ENCODE measurements at regions not wholly inside any gene's neighbourhood (a gene's known extent, or its start where the extent isn't known, plus 50 kb on each side); places are given as distances from the start of the nearest gene placed in this dataset.

DNA sequence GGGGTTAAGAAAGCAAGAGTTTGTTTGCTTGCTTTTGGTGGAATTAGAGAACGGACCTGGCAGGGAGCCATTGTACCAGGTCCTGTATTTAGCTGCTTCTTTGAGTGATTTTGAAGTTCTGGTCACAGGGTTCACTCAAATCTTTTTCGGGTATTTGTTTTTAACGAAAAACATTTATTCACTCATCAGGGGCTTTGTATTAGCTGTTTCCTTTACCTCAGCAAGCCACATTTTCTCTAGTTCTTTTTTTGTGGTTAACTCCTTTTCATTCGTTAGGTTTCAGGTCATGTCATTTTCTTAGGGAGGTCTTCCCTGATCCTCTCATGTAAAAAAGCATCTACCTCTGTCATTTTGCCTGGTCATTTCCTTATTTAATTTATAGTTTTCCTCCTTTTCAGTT, 1502.2 kb downstream of the GRIK2 start:
- TF ChIP-seq RAD21 (IDR thresholded peaks at IDR 0.05; ENCODE audit: low read depth) (no peak), TEAD4 (IDR thresholded peaks at IDR 0.05) (no peak), EGR1 (IDR thresholded peaks at IDR 0.05) (no peak), FOXM1 (IDR thresholded peaks at IDR 0.05; ENCODE audit: borderline replicate concordance, low read depth) (no peak), NFIC (IDR thresholded peaks at IDR 0.05) (no peak), TAF1 (IDR thresholded peaks at IDR 0.05; ENCODE audit: low read depth) (no peak), ZBTB7A (IDR thresholded peaks at IDR 0.05; ENCODE audit: low read depth) (no peak), CREB1 (IDR thresholded peaks at IDR 0.05; ENCODE audit: low read depth) (no peak), EP300 (IDR thresholded peaks at IDR 0.05; ENCODE audit: borderline replicate concordance) (no peak), CEBPB (IDR thresholded peaks at IDR 0.05) (no peak), YY1 (IDR thresholded peaks at IDR 0.05; ENCODE audit: low read depth) (no peak), TCF12 (IDR thresholded peaks at IDR 0.05; ENCODE audit: low read depth) (no peak)
- TF ChIP-seq, protein P1, sequence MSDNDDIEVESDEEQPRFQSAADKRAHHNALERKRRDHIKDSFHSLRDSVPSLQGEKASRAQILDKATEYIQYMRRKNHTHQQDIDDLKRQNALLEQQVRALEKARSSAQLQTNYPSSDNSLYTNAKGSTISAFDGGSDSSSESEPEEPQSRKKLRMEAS (IDR thresholded peaks at IDR 0.05) = no peak
- TF ChIP-seq, protein P2, sequence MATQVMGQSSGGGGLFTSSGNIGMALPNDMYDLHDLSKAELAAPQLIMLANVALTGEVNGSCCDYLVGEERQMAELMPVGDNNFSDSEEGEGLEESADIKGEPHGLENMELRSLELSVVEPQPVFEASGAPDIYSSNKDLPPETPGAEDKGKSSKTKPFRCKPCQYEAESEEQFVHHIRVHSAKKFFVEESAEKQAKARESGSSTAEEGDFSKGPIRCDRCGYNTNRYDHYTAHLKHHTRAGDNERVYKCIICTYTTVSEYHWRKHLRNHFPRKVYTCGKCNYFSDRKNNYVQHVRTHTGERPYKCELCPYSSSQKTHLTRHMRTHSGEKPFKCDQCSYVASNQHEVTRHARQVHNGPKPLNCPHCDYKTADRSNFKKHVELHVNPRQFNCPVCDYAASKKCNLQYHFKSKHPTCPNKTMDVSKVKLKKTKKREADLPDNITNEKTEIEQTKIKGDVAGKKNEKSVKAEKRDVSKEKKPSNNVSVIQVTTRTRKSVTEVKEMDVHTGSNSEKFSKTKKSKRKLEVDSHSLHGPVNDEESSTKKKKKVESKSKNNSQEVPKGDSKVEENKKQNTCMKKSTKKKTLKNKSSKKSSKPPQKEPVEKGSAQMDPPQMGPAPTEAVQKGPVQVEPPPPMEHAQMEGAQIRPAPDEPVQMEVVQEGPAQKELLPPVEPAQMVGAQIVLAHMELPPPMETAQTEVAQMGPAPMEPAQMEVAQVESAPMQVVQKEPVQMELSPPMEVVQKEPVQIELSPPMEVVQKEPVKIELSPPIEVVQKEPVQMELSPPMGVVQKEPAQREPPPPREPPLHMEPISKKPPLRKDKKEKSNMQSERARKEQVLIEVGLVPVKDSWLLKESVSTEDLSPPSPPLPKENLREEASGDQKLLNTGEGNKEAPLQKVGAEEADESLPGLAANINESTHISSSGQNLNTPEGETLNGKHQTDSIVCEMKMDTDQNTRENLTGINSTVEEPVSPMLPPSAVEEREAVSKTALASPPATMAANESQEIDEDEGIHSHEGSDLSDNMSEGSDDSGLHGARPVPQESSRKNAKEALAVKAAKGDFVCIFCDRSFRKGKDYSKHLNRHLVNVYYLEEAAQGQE (IDR thresholded peaks at IDR 0.05; ENCODE audit: low read depth) = no peak

DNA sequence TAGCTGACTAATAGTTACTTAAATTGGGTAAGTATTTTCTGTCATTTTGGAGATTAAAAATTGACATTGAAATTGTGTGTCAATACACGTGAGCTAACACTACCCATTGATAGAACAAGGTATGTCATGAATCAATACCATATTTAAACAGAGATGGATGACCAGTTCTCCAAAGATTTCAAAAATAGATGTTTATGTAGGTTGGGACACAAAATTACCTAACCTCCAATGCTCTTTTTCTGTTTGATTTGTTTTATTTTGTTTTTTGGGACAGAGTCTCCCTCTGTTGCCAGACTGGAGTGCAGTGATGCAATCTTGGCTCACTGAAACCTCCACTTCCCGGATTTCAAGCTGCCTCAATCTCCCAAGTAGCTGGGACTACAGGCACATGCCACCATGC, 1491.7 kb downstream of the GRIK2 start:
- TF ChIP-seq TAF1 (IDR thresholded peaks at IDR 0.05; ENCODE audit: low read depth) = no peak
- TF ChIP-seq NFIC (IDR thresholded peaks at IDR 0.05) = no peak
- no peak for TF ChIP-seq EGR1 (IDR thresholded peaks at IDR 0.05)
- TF ChIP-seq RAD21 (IDR thresholded peaks at IDR 0.05; ENCODE audit: low read depth) = no peak
- no peak for TF ChIP-seq CEBPB (IDR thresholded peaks at IDR 0.05)
- no peak for TF ChIP-seq TEAD4 (IDR thresholded peaks at IDR 0.05)

DNA sequence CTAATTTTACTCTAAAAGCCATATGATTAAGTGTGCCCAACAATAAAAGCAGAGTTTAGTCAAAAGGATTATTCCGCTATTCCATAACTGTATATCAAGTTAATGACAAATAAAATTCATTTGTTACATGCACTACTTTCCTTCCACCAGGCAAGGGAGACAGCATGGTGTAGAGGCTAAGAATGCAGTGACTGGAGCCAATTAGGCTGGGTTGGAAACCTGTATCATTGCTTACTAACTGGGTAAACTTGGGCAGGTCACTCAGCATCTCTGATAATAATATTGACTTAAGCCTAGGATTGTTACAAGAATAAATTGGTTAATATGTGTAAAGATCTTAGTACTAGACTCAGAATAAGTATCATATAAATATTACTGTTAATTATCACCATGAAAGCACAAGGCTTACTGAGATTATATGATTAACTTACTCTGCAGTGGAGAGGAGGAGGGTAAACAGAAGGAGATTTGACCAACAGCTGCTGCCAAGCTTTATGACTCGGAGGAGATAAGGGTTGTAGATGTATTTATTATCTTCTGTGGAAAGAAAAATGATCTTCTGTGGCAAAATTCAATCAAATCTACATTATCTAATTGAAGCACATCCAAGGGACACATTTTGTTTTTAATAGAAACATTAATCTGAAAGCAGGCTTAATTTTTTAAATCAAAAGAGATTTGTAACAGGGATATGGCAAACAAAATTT, 1459.9 kb downstream of the GRIK2 start:
- TF ChIP-seq YY1 (IDR thresholded peaks at IDR 0.05; ENCODE audit: low read depth) = no peak
- TF ChIP-seq, protein P2 (IDR thresholded peaks at IDR 0.05; ENCODE audit: low read depth) = no peak
- TF ChIP-seq CEBPB (IDR thresholded peaks at IDR 0.05) = no peak

DNA sequence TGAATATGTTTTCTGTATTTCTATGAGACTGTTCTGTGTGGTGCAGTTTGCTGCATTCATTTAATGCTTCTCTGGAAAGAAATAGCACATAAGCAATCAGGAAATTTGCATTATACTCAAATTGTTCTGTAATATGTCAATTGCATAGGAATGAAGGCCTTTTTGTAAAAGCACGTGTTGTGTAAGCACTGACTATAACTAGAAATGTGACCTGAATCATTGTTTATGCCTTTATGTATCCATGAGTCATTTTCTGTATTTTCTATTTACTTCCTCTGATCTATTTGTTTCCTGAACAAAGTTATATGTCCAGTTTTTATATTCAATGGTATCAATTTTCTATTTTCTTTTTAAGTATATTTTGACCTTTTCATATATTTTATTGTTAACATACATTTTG, 1455.3 kb downstream of the GRIK2 start:
- TF ChIP-seq TAF1 (IDR thresholded peaks at IDR 0.05; ENCODE audit: low read depth) (no peak), CREB1 (IDR thresholded peaks at IDR 0.05; ENCODE audit: low read depth) (no peak), RAD21 (IDR thresholded peaks at IDR 0.05; ENCODE audit: low read depth) (no peak), YY1 (IDR thresholded peaks at IDR 0.05; ENCODE audit: low read depth) (no peak), FOXM1 (IDR thresholded peaks at IDR 0.05; ENCODE audit: borderline replicate concordance, low read depth) (no peak), ZBTB7A (IDR thresholded peaks at IDR 0.05; ENCODE audit: low read depth) (no peak), NFIC (IDR thresholded peaks at IDR 0.05) (no peak), EP300 (IDR thresholded peaks at IDR 0.05; ENCODE audit: borderline replicate concordance) (no peak), TCF12 (IDR thresholded peaks at IDR 0.05; ENCODE audit: low read depth) (no peak), CEBPB (IDR thresholded peaks at IDR 0.05) (no peak)

DNA sequence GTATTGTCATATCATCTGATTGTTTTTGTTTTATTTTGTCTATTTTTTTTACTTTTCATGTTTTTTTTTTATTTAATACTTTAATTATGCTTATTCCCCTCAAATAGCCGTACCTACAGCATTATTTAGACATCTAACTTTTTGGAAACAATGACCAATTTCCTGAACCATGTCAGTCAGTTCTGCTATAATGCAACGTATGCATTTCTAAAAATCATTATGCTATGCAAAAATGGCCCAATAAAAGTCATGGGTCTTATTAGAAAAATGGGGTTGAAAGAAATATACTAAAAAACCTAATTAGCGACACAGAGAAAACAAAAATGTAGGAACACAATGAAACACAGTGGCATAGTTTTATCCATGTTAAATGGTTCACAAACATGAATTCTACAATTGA, 1454.7 kb downstream of the GRIK2 start:
- TF ChIP-seq NFIC (IDR thresholded peaks at IDR 0.05) (no peak), FOXM1 (IDR thresholded peaks at IDR 0.05; ENCODE audit: borderline replicate concordance, low read depth) (no peak), CEBPB (IDR thresholded peaks at IDR 0.05) (no peak), CREB1 (IDR thresholded peaks at IDR 0.05; ENCODE audit: low read depth) (no peak), EGR1 (IDR thresholded peaks at IDR 0.05) (no peak), RAD21 (IDR thresholded peaks at IDR 0.05; ENCODE audit: low read depth) (no peak), EP300 (IDR thresholded peaks at IDR 0.05; ENCODE audit: borderline replicate concordance) (no peak)
- TF ChIP-seq, protein P2 (IDR thresholded peaks at IDR 0.05; ENCODE audit: low read depth) = no peak
- TF ChIP-seq, protein P1 (IDR thresholded peaks at IDR 0.05) = no peak

All from Ishikawa (cell line).